ENCODE measurements at regions not wholly inside any gene's neighbourhood (a gene's known extent, or its start where the extent isn't known, plus 50 kb on each side); places are given as distances from the start of the nearest gene placed in this dataset.

DNA sequence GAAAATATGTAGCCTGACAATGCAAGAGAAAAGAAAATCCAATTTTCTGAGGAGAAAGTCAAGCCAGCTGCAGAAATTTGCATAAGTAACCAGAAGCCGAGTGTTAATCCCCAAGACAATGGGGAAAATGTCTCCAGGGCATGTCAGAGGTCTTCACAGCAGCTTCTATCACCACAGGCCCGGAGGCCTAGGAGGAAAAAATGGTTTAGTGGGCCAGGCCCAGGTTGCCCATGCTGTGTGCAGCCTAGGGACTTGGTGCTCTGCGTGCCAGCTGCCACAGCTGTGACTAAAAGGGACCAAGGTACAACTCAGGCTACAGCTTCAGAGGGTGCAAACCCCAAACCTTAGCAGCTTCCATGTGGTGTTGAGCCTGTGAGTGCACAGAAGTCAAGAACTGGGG lies 201.2 kb upstream of the SOX2 start (continued):
- TF ChIP-seq HDAC6 (IDR thresholded peaks at IDR 0.05; ENCODE audit: low read depth, low read length) (no peak), KDM4A (IDR thresholded peaks at IDR 0.05; ENCODE audit: low read depth, low read length, severe bottlenecking) (no peak), TCF12 (IDR thresholded peaks at IDR 0.05; ENCODE audit: low read depth, low read length) (no peak), CEBPB (IDR thresholded peaks at IDR 0.05; ENCODE audit: low read depth, low read length) (no peak), BCL11A (IDR thresholded peaks at IDR 0.05; ENCODE audit: low read depth in 2 of 2, low read length in 2 of 2) (no peak), POLR2AphosphoS5 (IDR thresholded peaks at IDR 0.05; ENCODE audit: low read depth, low read length) (no peak), JUND (IDR thresholded peaks at IDR 0.05; ENCODE audit: low read length) (no peak)
